ENCODE measurements at regions not wholly inside any gene's neighbourhood (a gene's known extent, or its start where the extent isn't known, plus 50 kb on each side); places are given as distances from the start of the nearest gene placed in this dataset.
"Not testable (repeated sequence)": the region's sequence is repeated elsewhere in the genome, so short reads cannot be mapped to it uniquely, and the experiment has no call there.

DNA sequence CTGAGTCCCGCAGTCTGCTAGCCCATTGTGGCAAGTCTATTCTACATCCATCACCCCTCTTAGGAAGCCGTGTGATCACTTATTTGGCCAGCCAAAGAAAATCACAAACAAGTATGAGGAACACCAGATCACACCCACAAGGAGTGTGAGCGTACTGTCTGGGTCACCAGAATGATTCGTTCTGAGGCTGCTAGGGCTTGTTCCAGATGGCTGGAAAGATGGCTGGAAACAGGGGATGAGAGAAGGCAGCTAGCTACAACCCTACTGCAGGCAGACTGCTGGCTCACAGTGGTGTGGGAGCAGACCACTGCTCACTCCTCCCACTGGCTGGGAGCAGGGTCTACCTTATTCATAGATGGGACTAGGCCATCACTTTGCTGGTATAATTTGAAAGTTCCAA is 97.4 kb downstream of the TRIM69 start:
- H3K36me3 ChIP-seq (ENCODE audit: control insufficient read depth in 2 of 2, extremely low read depth in 1 of 2, insufficient read depth in 1 of 2, low read length in 1 of 2); H3K27me3 Mint-ChIP-seq; H3K4me3 ChIP-seq (ENCODE audit: control insufficient read depth in 1 of 2, extremely low read depth in 1 of 2, low read length in 1 of 2); H3K27ac ChIP-seq (ENCODE audit: low read length); H3K27me3 ChIP-seq (replicated peaks in 1 of 2; ENCODE audit: control insufficient read depth in 2 of 2, extremely low read depth in 1 of 2, insufficient read depth in 2 of 2, low read length in 1 of 2); H3K9me3 ChIP-seq; H3K27ac Mint-ChIP-seq; POLR2A ChIA-PET; H3K9me3 Mint-ChIP-seq; H3K4me1 ChIP-seq (ENCODE audit: control insufficient read depth in 1 of 2, extremely low read depth in 1 of 2, insufficient read depth in 2 of 2, low read length in 2 of 2); H3K36me3 Mint-ChIP-seq; ATAC-seq (replicated peaks in 1 of 4); CTCF ChIA-PET; H3K4me3 Mint-ChIP-seq; DNase-seq: not testable (repeated sequence)
- WGBS (ENCODE audit: insufficient coverage): no CpG with 5 or more reads among the region's 4 CpGs
- H3K4me1 Mint-ChIP-seq: peaks cover 10 to 11% (median 10%) of the 10 kb centered on the region in 3 donors

GRCh38 chr15:44835082-44835481 is 98.8 kb downstream of the TRIM69 start:
- H3K27me3 ChIP-seq (replicated peaks in 1 of 2; ENCODE audit: control insufficient read depth in 2 of 2, extremely low read depth in 1 of 2, insufficient read depth in 2 of 2, low read length in 1 of 2); ATAC-seq (replicated peaks in 1 of 4); H3K4me3 ChIP-seq (ENCODE audit: control insufficient read depth in 1 of 2, extremely low read depth in 1 of 2, low read length in 1 of 2); H3K9me3 ChIP-seq; H3K27ac Mint-ChIP-seq; H3K36me3 Mint-ChIP-seq; CTCF ChIA-PET; H3K4me1 ChIP-seq (ENCODE audit: control insufficient read depth in 1 of 2, extremely low read depth in 1 of 2, insufficient read depth in 2 of 2, low read length in 2 of 2); H3K4me3 Mint-ChIP-seq; H3K9me3 Mint-ChIP-seq; H3K27me3 Mint-ChIP-seq; H3K27ac ChIP-seq (ENCODE audit: low read length); POLR2A ChIA-PET; DNase-seq; H3K36me3 ChIP-seq (ENCODE audit: control insufficient read depth in 2 of 2, extremely low read depth in 1 of 2, insufficient read depth in 1 of 2, low read length in 1 of 2): not testable (repeated sequence)
- H3K4me1 Mint-ChIP-seq: peaks cover 10 to 11% (median 10%) of the 10 kb centered on the region in 3 donors
- WGBS (ENCODE audit: insufficient coverage): no CpG with 5 or more reads among the region's 5 CpGs

GRCh38 chr15:44836094-44836493 is 99.8 kb downstream of the TRIM69 start:
- POLR2A ChIA-PET: no interaction called here
- Mint-ChIP-seq H3K4me1 (peaks cover 4 to 5% (median 4%) of the 10 kb centered on the region in 3 donors), H3K27me3 (no peaks in the 10 kb centered on the region), H3K27ac (no peak overlapping the region), H3K36me3 (no peaks in the 10 kb centered on the region), H3K9me3 (no peaks in the 10 kb centered on the region), H3K4me3 (no peak overlapping the region)
- Histone ChIP-seq H3K4me1 (ENCODE audit: control insufficient read depth in 1 of 2, extremely low read depth in 1 of 2, insufficient read depth in 2 of 2, low read length in 2 of 2) (no peaks in the 10 kb centered on the region), H3K9me3 (no peaks in the 10 kb centered on the region), H3K27me3 (replicated peaks in 1 of 2; ENCODE audit: control insufficient read depth in 2 of 2, extremely low read depth in 1 of 2, insufficient read depth in 2 of 2, low read length in 1 of 2) (no peaks in the 10 kb centered on the region), H3K27ac (ENCODE audit: low read length) (no peak overlapping the region), H3K4me3 (ENCODE audit: control insufficient read depth in 1 of 2, extremely low read depth in 1 of 2, low read length in 1 of 2) (no peak overlapping the region), H3K36me3 (ENCODE audit: control insufficient read depth in 2 of 2, extremely low read depth in 1 of 2, insufficient read depth in 1 of 2, low read length in 1 of 2) (no peaks in the 10 kb centered on the region)
- DNase-seq (no peak), ATAC-seq (replicated peaks in 1 of 4) (no peak)
- WGBS (ENCODE audit: insufficient coverage): 95% methylated on average over 2 of the region's 4 CpGs
- CTCF ChIA-PET: no interaction called here

DNA sequence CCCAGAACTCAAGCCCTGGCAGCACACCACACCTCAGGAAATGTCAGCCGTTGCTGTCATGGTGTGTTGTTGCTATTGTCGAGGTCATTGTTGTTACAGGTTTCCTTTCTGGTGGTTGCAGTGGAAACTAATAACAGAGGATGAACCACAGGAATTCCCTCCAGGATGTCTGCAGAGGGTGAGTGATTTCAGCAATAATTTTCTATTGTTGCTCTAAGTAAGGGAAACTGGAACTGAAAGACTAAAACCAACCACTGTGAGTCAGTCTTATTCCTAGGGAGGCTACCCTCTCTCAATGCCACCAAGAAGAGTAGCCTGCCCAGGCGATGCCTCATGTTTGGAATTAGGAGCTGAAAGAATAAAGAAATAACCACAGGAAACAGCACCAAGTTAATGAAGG is 102.6 kb downstream of the TRIM69 start:
- H3K4me3 ChIP-seq (ENCODE audit: control insufficient read depth in 1 of 2, extremely low read depth in 1 of 2, low read length in 1 of 2); H3K9me3 Mint-ChIP-seq; H3K4me1 Mint-ChIP-seq; H3K36me3 ChIP-seq (ENCODE audit: control insufficient read depth in 2 of 2, extremely low read depth in 1 of 2, insufficient read depth in 1 of 2, low read length in 1 of 2); H3K27ac ChIP-seq (ENCODE audit: low read length); H3K27ac Mint-ChIP-seq; CTCF ChIA-PET; H3K4me1 ChIP-seq (ENCODE audit: control insufficient read depth in 1 of 2, extremely low read depth in 1 of 2, insufficient read depth in 2 of 2, low read length in 2 of 2); POLR2A ChIA-PET; ATAC-seq (replicated peaks in 1 of 4); H3K27me3 Mint-ChIP-seq; H3K9me3 ChIP-seq; H3K36me3 Mint-ChIP-seq; H3K27me3 ChIP-seq (replicated peaks in 1 of 2; ENCODE audit: control insufficient read depth in 2 of 2, extremely low read depth in 1 of 2, insufficient read depth in 2 of 2, low read length in 1 of 2); DNase-seq; H3K4me3 Mint-ChIP-seq: not testable (repeated sequence)
- no CpG with 5 or more reads among the region's 3 CpGs for WGBS (ENCODE audit: insufficient coverage)

GRCh38 chr15:44841762-44842161 is 105.4 kb downstream of the TRIM69 start:
- H3K9me3 ChIP-seq; ATAC-seq (replicated peaks in 1 of 4); H3K9me3 Mint-ChIP-seq; CTCF ChIA-PET; POLR2A ChIA-PET; H3K4me1 ChIP-seq (ENCODE audit: control insufficient read depth in 1 of 2, extremely low read depth in 1 of 2, insufficient read depth in 2 of 2, low read length in 2 of 2); H3K27ac Mint-ChIP-seq; H3K36me3 ChIP-seq (ENCODE audit: control insufficient read depth in 2 of 2, extremely low read depth in 1 of 2, insufficient read depth in 1 of 2, low read length in 1 of 2); H3K4me3 Mint-ChIP-seq; H3K27ac ChIP-seq (ENCODE audit: low read length); H3K4me1 Mint-ChIP-seq; DNase-seq; H3K27me3 Mint-ChIP-seq; H3K4me3 ChIP-seq (ENCODE audit: control insufficient read depth in 1 of 2, extremely low read depth in 1 of 2, low read length in 1 of 2); H3K36me3 Mint-ChIP-seq; H3K27me3 ChIP-seq (replicated peaks in 1 of 2; ENCODE audit: control insufficient read depth in 2 of 2, extremely low read depth in 1 of 2, insufficient read depth in 2 of 2, low read length in 1 of 2): not testable (repeated sequence)
- 94% methylated on average over 2 of the region's 4 CpGs for WGBS (ENCODE audit: insufficient coverage)

DNA sequence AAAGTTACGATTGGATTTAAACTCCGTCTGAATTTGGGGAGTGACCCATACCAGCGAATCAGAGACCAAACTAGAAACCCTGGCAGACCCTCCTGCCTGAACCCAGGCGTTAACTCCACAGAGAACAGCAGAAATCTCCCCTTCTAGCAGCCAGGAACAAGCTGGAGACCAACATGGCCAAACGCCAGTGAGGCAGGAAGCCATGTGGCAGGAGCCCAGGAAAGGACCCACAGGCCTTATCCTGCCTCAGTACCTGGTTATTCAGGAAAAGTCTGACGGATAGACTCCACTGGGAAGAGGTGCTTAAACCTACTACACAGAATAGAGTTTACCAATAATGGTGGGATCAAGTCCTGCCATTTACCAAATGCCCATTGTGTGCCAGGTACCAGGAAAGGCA is 106.6 kb downstream of the TRIM69 start:
- POLR2A ChIA-PET; H3K27me3 Mint-ChIP-seq; H3K9me3 ChIP-seq; H3K4me3 ChIP-seq (ENCODE audit: control insufficient read depth in 1 of 2, extremely low read depth in 1 of 2, low read length in 1 of 2); H3K4me1 Mint-ChIP-seq; H3K27ac Mint-ChIP-seq; CTCF ChIA-PET; H3K36me3 ChIP-seq (ENCODE audit: control insufficient read depth in 2 of 2, extremely low read depth in 1 of 2, insufficient read depth in 1 of 2, low read length in 1 of 2); DNase-seq; H3K36me3 Mint-ChIP-seq; H3K27me3 ChIP-seq (replicated peaks in 1 of 2; ENCODE audit: control insufficient read depth in 2 of 2, extremely low read depth in 1 of 2, insufficient read depth in 2 of 2, low read length in 1 of 2); H3K9me3 Mint-ChIP-seq; H3K4me1 ChIP-seq (ENCODE audit: control insufficient read depth in 1 of 2, extremely low read depth in 1 of 2, insufficient read depth in 2 of 2, low read length in 2 of 2); H3K27ac ChIP-seq (ENCODE audit: low read length); H3K4me3 Mint-ChIP-seq; ATAC-seq (replicated peaks in 1 of 4): not testable (repeated sequence)
- 79% methylated on average over 2 of the region's 6 CpGs for WGBS (ENCODE audit: insufficient coverage)

- H3K4me3 ChIP-seq (ENCODE audit: control insufficient read depth in 1 of 2, extremely low read depth in 1 of 2, low read length in 1 of 2); DNase-seq; H3K36me3 ChIP-seq (ENCODE audit: control insufficient read depth in 2 of 2, extremely low read depth in 1 of 2, insufficient read depth in 1 of 2, low read length in 1 of 2); H3K4me3 Mint-ChIP-seq; POLR2A ChIA-PET; H3K4me1 Mint-ChIP-seq; H3K27me3 Mint-ChIP-seq; H3K27me3 ChIP-seq (replicated peaks in 1 of 2; ENCODE audit: control insufficient read depth in 2 of 2, extremely low read depth in 1 of 2, insufficient read depth in 2 of 2, low read length in 1 of 2); H3K4me1 ChIP-seq (ENCODE audit: control insufficient read depth in 1 of 2, extremely low read depth in 1 of 2, insufficient read depth in 2 of 2, low read length in 2 of 2); H3K9me3 Mint-ChIP-seq; H3K27ac Mint-ChIP-seq; H3K9me3 ChIP-seq; H3K27ac ChIP-seq (ENCODE audit: low read length); ATAC-seq (replicated peaks in 1 of 4); H3K36me3 Mint-ChIP-seq: not testable (repeated sequence)
- no CpG with 5 or more reads among the region's 2 CpGs for WGBS (ENCODE audit: insufficient coverage)
- CTCF ChIA-PET: interaction anchor here in 1 of 2 donors (0.6 kb wide), 1 partner anchor 120 kb away, joined by 3 read pairs; no protein-coding TSS in a partner anchor
Observed at GRCh38 chr15:44844936-44845335, 108.6 kb downstream of the TRIM69 start.
